Chondrocyte (in vitro differentiated cells): ENCODE measurements at regions not wholly inside any gene's neighbourhood (a gene's known extent, or its start where the extent isn't known, plus 50 kb on each side); places are given as distances from the start of the nearest gene placed in this dataset.

Experiments used
- DNase-seq: peaks from one replicate; pipeline ENCODE4 v3.0.0; 2021; ENCODE audit warnings: mixed read lengths, low spot score
- H3K27ac Mint-ChIP-seq: one replicate; pipeline ENCODE4 v1.8.0; 2021; ENCODE audit warnings: mild to moderate bottlenecking, moderate library complexity, mixed read lengths; ENCODE audit not compliant: unreplicated experiment
- H3K27me3 Mint-ChIP-seq: 2 replicates; pipeline ENCODE4 v1.8.0; 2021; ENCODE audit warnings: low read depth, mixed read lengths
- H3K36me3 Mint-ChIP-seq: 2 replicates; pipeline ENCODE4 v1.8.0; 2021; ENCODE audit warnings: low read depth, mixed read lengths
- H3K4me1 Mint-ChIP-seq: 2 replicates; pipeline ENCODE4 v1.8.0; 2021; ENCODE audit warnings: low read depth, mild to moderate bottlenecking, mixed read lengths
- H3K4me3 Mint-ChIP-seq: one replicate; pipeline ENCODE4 v1.8.0; 2021; ENCODE audit warnings: mild to moderate bottlenecking, moderate library complexity, mixed read lengths; ENCODE audit not compliant: unreplicated experiment
- H3K9me3 Mint-ChIP-seq: 2 replicates; pipeline ENCODE4 v1.8.0; 2021; ENCODE audit warnings: low read depth, mixed read lengths
- CTCF ChIP-seq: fragments of 200-600 bp; sonication (generic); IDR thresholded peaks from 2 replicates; pipeline ENCODE4 v1.5.0; 2021; ENCODE audit warnings: antibody characterized with exemption, mild to moderate bottlenecking, moderate library complexity

GRCh38 chr1:217135987-217136894 is 413.0 kb upstream of the ESRRG start:
- Mint-ChIP-seq H3K27me3 (peaks cover 91% of the 10 kb centered on the region), H3K4me3 (peak overlapping the region; percentile 72), H3K36me3 (peaks cover 4% of the 10 kb centered on the region), H3K9me3 (no peaks in the 10 kb centered on the region), H3K4me1 (peaks cover 38% of the 10 kb centered on the region), H3K27ac (no peak overlapping the region)
- TF ChIP-seq CTCF, result no peak
- peak; percentile 59 for DNase-seq

- Mint-ChIP-seq H3K27ac (no peak overlapping the region), H3K36me3 (peaks cover 4% of the 10 kb centered on the region), H3K27me3 (peaks cover 89% of the 10 kb centered on the region), H3K4me1 (peaks cover 38% of the 10 kb centered on the region), H3K4me3 (peak overlapping the region; percentile 72), H3K9me3 (no peaks in the 10 kb centered on the region)
- peak; percentile 80 for DNase-seq
- TF ChIP-seq CTCF, result no peak
Measured at GRCh38 chr1:217135569-217135915, 412.3 kb upstream of the ESRRG start.

GRCh38 chr1:217134857-217135568 is 411.8 kb upstream of the ESRRG start:
- no peak overlapping the region for H3K27ac Mint-ChIP-seq
- H3K4me1 Mint-ChIP-seq, result peaks cover 38% of the 10 kb centered on the region
- TF ChIP-seq CTCF, result no peak
- peak; percentile 60 for DNase-seq
- peaks cover 88% of the 10 kb centered on the region for H3K27me3 Mint-ChIP-seq
- H3K9me3 Mint-ChIP-seq, result no peaks in the 10 kb centered on the region
- H3K4me3 Mint-ChIP-seq, result peak overlapping the region; percentile 72
- peaks cover 4% of the 10 kb centered on the region for H3K36me3 Mint-ChIP-seq

- peaks cover 89% of the 10 kb centered on the region for H3K27me3 Mint-ChIP-seq
Measured at GRCh38 chr1:217133958-217134856, 411.0 kb upstream of the ESRRG start.

More at GRCh38 chr1:217133958-217134856, 411.0 kb upstream of the ESRRG start:
- no peak for TF ChIP-seq CTCF
- H3K36me3 Mint-ChIP-seq, result peaks cover 4% of the 10 kb centered on the region
- no peak overlapping the region for H3K27ac Mint-ChIP-seq
- H3K4me1 Mint-ChIP-seq, result peaks cover 34% of the 10 kb centered on the region
- H3K4me3 Mint-ChIP-seq, result peak overlapping the region; percentile 72
- no peaks in the 10 kb centered on the region for H3K9me3 Mint-ChIP-seq
- DNase-seq, result peak; percentile 63
